ENCODE measurements at regions not wholly inside any gene's neighbourhood (a gene's known extent, or its start where the extent isn't known, plus 50 kb on each side); places are given as distances from the start of the nearest gene placed in this dataset.

GRCh38 chr5:63286724-63287123, 675.5 kb downstream of the HTR1A start:
- TF ChIP-seq CTCF (conservative IDR thresholded peaks at IDR 0.05; ENCODE audit: low read depth, low read length), result no peak

GRCh38 chr5:63263411-63263810, 684.8 kb downstream of the LRRC70 start:
- DNase-seq (ENCODE audit: low read depth), result peak; percentile 34
- no peak overlapping the region for H3K4me3 ChIP-seq (ENCODE audit: low read depth, low read length)
- no peak for TF ChIP-seq CTCF (conservative IDR thresholded peaks at IDR 0.05; ENCODE audit: low read depth, low read length)

More at GRCh38 chr5:63286724-63287123, 675.5 kb downstream of the HTR1A start:
- H3K4me3 ChIP-seq (ENCODE audit: low read depth, low read length), result no peak overlapping the region
- no peak for DNase-seq (ENCODE audit: low read depth)

- DNase-seq (ENCODE audit: low read depth), result peak; percentile 80
- no peak for TF ChIP-seq CTCF (conservative IDR thresholded peaks at IDR 0.05; ENCODE audit: low read depth, low read length)
- no peak overlapping the region for H3K4me3 ChIP-seq (ENCODE audit: low read depth, low read length)
These were observed 683.8 kb downstream of the LRRC70 start for GRCh38 chr5:63262185-63262981.

- H3K4me3 ChIP-seq (ENCODE audit: low read depth, low read length), result no peak overlapping the region
- no peak for DNase-seq (ENCODE audit: low read depth)
- no peak for TF ChIP-seq CTCF (conservative IDR thresholded peaks at IDR 0.05; ENCODE audit: low read depth, low read length)
These were observed 683.1 kb downstream of the LRRC70 start for GRCh38 chr5:63261695-63262094.

- no peak for DNase-seq (ENCODE audit: low read depth)
- no peak overlapping the region for H3K4me3 ChIP-seq (ENCODE audit: low read depth, low read length)
These were observed 677.0 kb downstream of the LRRC70 start for GRCh38 chr5:63255594-63255993.

DNA sequence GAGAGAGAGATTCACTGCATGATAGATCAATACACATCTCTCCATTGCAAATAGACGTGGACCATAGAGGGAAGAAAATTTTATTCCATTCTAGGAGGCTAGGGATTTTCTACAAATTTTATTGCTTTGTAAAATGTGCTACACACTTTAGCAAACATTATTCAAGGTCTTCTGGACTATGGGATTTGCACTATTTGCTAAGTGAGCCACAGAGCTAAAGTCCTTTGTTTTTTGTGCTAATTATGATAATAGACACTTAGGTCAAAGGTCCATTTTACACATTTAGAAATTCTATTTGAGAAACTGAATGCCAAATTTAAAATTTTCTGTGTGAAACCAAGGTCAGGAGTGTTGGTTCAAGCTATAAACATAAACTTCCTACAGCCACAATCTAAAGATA, 672.3 kb downstream of the LRRC70 start:
- H3K4me3 ChIP-seq (ENCODE audit: low read depth, low read length), result no peak overlapping the region
- no peak for DNase-seq (ENCODE audit: low read depth)
- no peak for TF ChIP-seq CTCF (conservative IDR thresholded peaks at IDR 0.05; ENCODE audit: low read depth, low read length)

More at GRCh38 chr5:63255594-63255993, 677.0 kb downstream of the LRRC70 start:
- no peak for TF ChIP-seq CTCF (conservative IDR thresholded peaks at IDR 0.05; ENCODE audit: low read depth, low read length)

DNA sequence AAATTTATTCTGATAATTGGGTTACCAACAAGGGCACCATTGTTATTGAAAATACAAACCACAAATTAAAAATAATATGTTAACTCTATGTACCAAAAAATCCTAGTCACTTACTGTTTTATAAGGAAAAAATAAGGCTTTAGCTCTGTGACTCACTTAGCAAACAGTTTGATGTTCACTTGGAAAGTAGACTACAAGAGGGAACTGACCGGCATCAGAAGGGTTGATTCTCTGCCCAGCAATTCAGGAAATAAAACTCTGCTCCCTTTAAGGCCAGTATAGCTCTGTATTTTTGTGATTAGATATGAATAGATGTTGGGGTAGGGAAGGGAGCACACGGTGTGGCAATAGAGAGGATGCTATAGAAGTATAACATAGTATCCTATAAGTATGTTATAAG, 671.3 kb downstream of the LRRC70 start:
- no peak for DNase-seq (ENCODE audit: low read depth)
- no peak for TF ChIP-seq CTCF (conservative IDR thresholded peaks at IDR 0.05; ENCODE audit: low read depth, low read length)
- no peak overlapping the region for H3K4me3 ChIP-seq (ENCODE audit: low read depth, low read length)

Measured in choroid plexus epithelial cell (primary cell).